ENCODE measurements at regions not wholly inside any gene's neighbourhood (a gene's known extent, or its start where the extent isn't known, plus 50 kb on each side); places are given as distances from the start of the nearest gene placed in this dataset.

GRCh38 chr10:130393342-130393741, 257.2 kb downstream of the GLRX3 start:
- Histone ChIP-seq H3K9me3 (ENCODE audit: control insufficient read depth, low read length) (peaks cover 3% of the 10 kb centered on the region), H3K27ac (ENCODE audit: low read length) (no peak overlapping the region), H3K27me3 (ENCODE audit: control insufficient read depth, insufficient read depth) (no peaks in the 10 kb centered on the region), H3K4me1 (ENCODE audit: control insufficient read depth, insufficient read depth, low read length) (no peaks in the 10 kb centered on the region), H3K4me3 (ENCODE audit: low read length) (no peak overlapping the region)
- WGBS, result 89% methylated on average over 4 of the region's 4 CpGs
- intact Hi-C loops (cut with DNase I), result no loop called here
- ATAC-seq (no peak), DNase-seq (no peak)

- Histone ChIP-seq H3K4me3 (ENCODE audit: low read length) (no peak overlapping the region), H3K27ac (ENCODE audit: low read length) (no peak overlapping the region), H3K9me3 (ENCODE audit: control insufficient read depth, low read length) (peaks cover 3% of the 10 kb centered on the region), H3K4me1 (ENCODE audit: control insufficient read depth, insufficient read depth, low read length) (no peaks in the 10 kb centered on the region), H3K27me3 (ENCODE audit: control insufficient read depth, insufficient read depth) (no peaks in the 10 kb centered on the region)
- intact Hi-C loops (cut with DNase I), result no loop called here
- no peak for DNase-seq
- 71% methylated on average over 7 of the region's 7 CpGs for WGBS
- no peak for ATAC-seq
Measured at GRCh38 chr10:130394832-130395231, 258.6 kb downstream of the GLRX3 start.

GRCh38 chr10:130395248-130395936, 259.2 kb downstream of the GLRX3 start:
- intact Hi-C loops (cut with DNase I), result no loop called here
- WGBS, result 75% methylated on average over 7 of the region's 7 CpGs
- H3K9me3 ChIP-seq (ENCODE audit: control insufficient read depth, low read length), result peaks cover 3% of the 10 kb centered on the region

GRCh38 chr10:130396044-130396443, 259.9 kb downstream of the GLRX3 start:
- 92% methylated on average over 5 of the region's 5 CpGs for WGBS
- no peaks in the 10 kb centered on the region for H3K4me1 ChIP-seq (ENCODE audit: control insufficient read depth, insufficient read depth, low read length)
- DNase-seq, result no peak
- no peak overlapping the region for H3K4me3 ChIP-seq (ENCODE audit: low read length)
- no peaks in the 10 kb centered on the region for H3K27me3 ChIP-seq (ENCODE audit: control insufficient read depth, insufficient read depth)
- peaks cover 3% of the 10 kb centered on the region for H3K9me3 ChIP-seq (ENCODE audit: control insufficient read depth, low read length)
- intact Hi-C loops (cut with DNase I), result no loop called here
- H3K27ac ChIP-seq (ENCODE audit: low read length), result no peak overlapping the region
- ATAC-seq, result no peak

More at GRCh38 chr10:130395248-130395936, 259.2 kb downstream of the GLRX3 start:
- H3K4me3 ChIP-seq (ENCODE audit: low read length), result no peak overlapping the region
- no peak for ATAC-seq
- DNase-seq, result no peak
- H3K4me1 ChIP-seq (ENCODE audit: control insufficient read depth, insufficient read depth, low read length), result no peaks in the 10 kb centered on the region
- H3K27ac ChIP-seq (ENCODE audit: low read length), result no peak overlapping the region
- no peaks in the 10 kb centered on the region for H3K27me3 ChIP-seq (ENCODE audit: control insufficient read depth, insufficient read depth)

GRCh38 chr10:130398090-130398994, 262.2 kb downstream of the GLRX3 start:
- DNase-seq (no peak), ATAC-seq (no peak)
- Histone ChIP-seq H3K4me1 (ENCODE audit: control insufficient read depth, insufficient read depth, low read length) (no peaks in the 10 kb centered on the region), H3K27me3 (ENCODE audit: control insufficient read depth, insufficient read depth) (no peaks in the 10 kb centered on the region), H3K27ac (ENCODE audit: low read length) (no peak overlapping the region), H3K9me3 (ENCODE audit: control insufficient read depth, low read length) (peaks cover 3% of the 10 kb centered on the region), H3K4me3 (ENCODE audit: low read length) (no peak overlapping the region)
- intact Hi-C loops (cut with DNase I), result no loop called here
- 89% methylated on average over 15 of the region's 15 CpGs for WGBS

GRCh38 chr10:130399425-130399950, 263.3 kb downstream of the GLRX3 start:
- 82% methylated on average over 10 of the region's 10 CpGs for WGBS
- Histone ChIP-seq H3K4me3 (ENCODE audit: low read length) (no peak overlapping the region), H3K4me1 (ENCODE audit: control insufficient read depth, insufficient read depth, low read length) (no peaks in the 10 kb centered on the region), H3K27ac (ENCODE audit: low read length) (no peak overlapping the region), H3K27me3 (ENCODE audit: control insufficient read depth, insufficient read depth) (no peaks in the 10 kb centered on the region), H3K9me3 (ENCODE audit: control insufficient read depth, low read length) (peaks cover 3% of the 10 kb centered on the region)
- intact Hi-C loops (cut with DNase I), result no loop called here
- DNase-seq (no peak), ATAC-seq (no peak)

- no peak overlapping the region for H3K4me3 ChIP-seq (ENCODE audit: low read length)
- peaks cover 3% of the 10 kb centered on the region for H3K9me3 ChIP-seq (ENCODE audit: control insufficient read depth, low read length)
- no peaks in the 10 kb centered on the region for H3K4me1 ChIP-seq (ENCODE audit: control insufficient read depth, insufficient read depth, low read length)
- intact Hi-C loops (cut with DNase I), result no loop called here
- WGBS, result 78% methylated on average over 5 of the region's 5 CpGs
- H3K27me3 ChIP-seq (ENCODE audit: control insufficient read depth, insufficient read depth), result no peaks in the 10 kb centered on the region
- ATAC-seq, result no peak
- DNase-seq, result no peak
- H3K27ac ChIP-seq (ENCODE audit: low read length), result no peak overlapping the region
Measured at GRCh38 chr10:130400890-130401289, 264.7 kb downstream of the GLRX3 start.

- Histone ChIP-seq H3K27me3 (ENCODE audit: control insufficient read depth, insufficient read depth) (no peaks in the 10 kb centered on the region), H3K27ac (ENCODE audit: low read length) (no peak overlapping the region), H3K4me3 (ENCODE audit: low read length) (no peak overlapping the region), H3K4me1 (ENCODE audit: control insufficient read depth, insufficient read depth, low read length) (no peaks in the 10 kb centered on the region), H3K9me3 (ENCODE audit: control insufficient read depth, low read length) (no peaks in the 10 kb centered on the region)
- intact Hi-C loops (cut with DNase I), result no loop called here
- ATAC-seq, result no peak
- WGBS, result 82% methylated on average over 16 of the region's 16 CpGs
- no peak for DNase-seq
Measured at GRCh38 chr10:130401860-130402765, 265.9 kb downstream of the GLRX3 start.

- Histone ChIP-seq H3K4me3 (ENCODE audit: low read length) (no peak overlapping the region), H3K27me3 (ENCODE audit: control insufficient read depth, insufficient read depth) (no peaks in the 10 kb centered on the region), H3K27ac (ENCODE audit: low read length) (no peak overlapping the region), H3K9me3 (ENCODE audit: control insufficient read depth, low read length) (no peaks in the 10 kb centered on the region), H3K4me1 (ENCODE audit: control insufficient read depth, insufficient read depth, low read length) (no peaks in the 10 kb centered on the region)
- whole genome bisulfite sequencing, result 69% methylated on average over 6 of the region's 6 CpGs
- DNase-seq (no peak), ATAC-seq (no peak)
- intact Hi-C loops (cut with DNase I), result no loop called here
Measured at GRCh38 chr10:130403153-130404075, 267.2 kb downstream of the GLRX3 start.
